Thyroid gland (tissue), 4 donors: ENCODE measurements at regions not wholly inside any gene's neighbourhood (a gene's known extent, or its start where the extent isn't known, plus 50 kb on each side); places are given as distances from the start of the nearest gene placed in this dataset.
"Not testable (repeated sequence)": the region's sequence is repeated elsewhere in the genome, so short reads cannot be mapped to it uniquely, and the experiment has no call there.

ENCODE experiments used
- DNase-seq, 2 donors: peaks; one replicate each; pipeline ENCODE4 v3.0.0-alpha.2; 2019
- H3K27ac ChIP-seq, 3 donors: fragments of 200-600 bp; sonication (generic); 1 replicate in 2 of 3; 2 replicates in 1 of 3; pipeline ENCODE4 v1.5.1; 2016 to 2019; ENCODE audit warnings: mild to moderate bottlenecking in 1 of 3, moderate library complexity in 1 of 3
- H3K27me3 ChIP-seq: fragments of 200-600 bp; sonication (generic); one replicate; pipeline ENCODE4 v1.5.1; 2019
- H3K36me3 ChIP-seq, 2 donors: fragments of 200-600 bp; sonication (generic); one replicate each; pipeline ENCODE4 v1.5.1; 2016 to 2019
- H3K4me1 ChIP-seq, 2 donors: fragments of 200-600 bp; sonication (generic); one replicate each; pipeline ENCODE4 v1.5.1; 2017 to 2019
- H3K4me3 ChIP-seq, 3 donors: fragments of 200-600 bp; sonication (generic); replicated peaks in 1 of 3; 1 replicate in 2 of 3; 2 replicates in 1 of 3; pipeline ENCODE4 v1.5.1; 2016; ENCODE audit warnings: mild to moderate bottlenecking in 1 of 3
- H3K9me3 ChIP-seq: fragments of 200-600 bp; sonication (generic); one replicate; pipeline ENCODE4 v1.5.1; 2017
- POLR2A ChIP-seq, 2 donors: fragments of 450-650 bp; IDR thresholded peaks; one replicate each; pipeline ENCODE4 v1.6.1; 2017; ENCODE audit warnings: antibody characterized with exemption in 2 of 2, mild to moderate bottlenecking in 2 of 2, moderate library complexity in 1 of 2
- WGBS, 2 donors: methylation state at CpG; one replicate each; pipeline ENCODE4 v1.1.5; 2017; 5-methylcytosine and 5-hydroxymethylcytosine counted together
- intact Hi-C: fragments of 100-400 bp; cut with DNase I; formaldehyde crosslinking; loops from one replicate; pipeline ENCODE4 v1.15.1; 2023
- TF ChIP-seq, protein P1 (sequence below), 6 experiments: fragments of 200-600 bp in 3 of 6; fragments of 450-650 bp in 3 of 6; sonication (generic) in 3 of 6; IDR thresholded peaks; one replicate each; pipeline ENCODE4 v1.5.1; 2016 to 2019; ENCODE audit warnings: antibody characterized with exemption in 6 of 6, mild to moderate bottlenecking in 2 of 6, inconsistent platforms in 1 of 6, moderate library complexity in 1 of 6

DNA sequence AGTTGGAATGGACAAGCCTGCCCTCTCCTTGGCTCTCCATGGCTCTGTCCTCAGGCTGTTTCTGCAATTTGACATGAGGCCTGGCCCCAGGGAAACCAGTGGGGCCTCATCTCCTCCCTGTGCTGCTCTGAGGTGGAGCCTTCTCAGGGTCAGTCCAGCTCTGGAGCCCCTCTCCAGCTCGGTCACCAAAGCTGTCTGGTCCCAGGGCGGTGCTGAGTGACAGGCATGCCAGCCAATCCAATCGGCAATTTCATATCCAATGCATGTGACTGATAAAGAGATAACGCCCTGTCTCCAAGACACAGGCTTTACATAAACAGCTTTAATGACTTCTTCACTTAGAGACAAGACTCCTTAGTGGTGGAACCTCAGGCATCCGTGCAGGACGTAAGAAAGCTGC lies 1379.2 kb downstream of the CDH12 start:
- H3K27ac ChIP-seq, H3K4me3 ChIP-seq, H3K36me3 ChIP-seq, intact Hi-C loops, H3K27me3 ChIP-seq, DNase-seq, H3K4me1 ChIP-seq, H3K9me3 ChIP-seq: not testable (repeated sequence)
- WGBS, 2 donors: 80 to 88% methylated on average over 5 to 6 of the region's 6 CpGs

DNA sequence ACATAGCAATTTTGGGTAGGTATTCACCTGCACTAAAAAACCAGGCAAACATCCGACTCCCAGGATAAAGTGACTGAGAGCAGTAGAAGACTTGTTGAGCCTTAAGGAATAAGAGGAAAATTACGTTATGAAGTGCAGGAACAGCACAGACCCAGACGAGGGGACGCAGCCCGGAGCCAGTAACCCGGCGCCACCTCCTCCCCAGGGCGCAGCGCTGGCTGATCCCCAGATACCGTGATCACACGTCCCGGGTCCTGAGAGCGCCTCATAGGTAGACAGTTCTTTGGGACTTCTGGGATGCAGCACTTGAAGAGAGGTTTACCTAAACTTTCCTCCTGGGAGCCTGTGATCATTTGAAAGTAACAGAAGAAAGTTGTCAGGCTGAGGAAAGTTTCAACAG lies 1379.7 kb downstream of the CDH12 start:
- intact Hi-C loops, DNase-seq: not testable (repeated sequence)
- WGBS, 2 donors: 89 to 93% methylated on average over 9 to 13 of the region's 13 CpGs

DNA sequence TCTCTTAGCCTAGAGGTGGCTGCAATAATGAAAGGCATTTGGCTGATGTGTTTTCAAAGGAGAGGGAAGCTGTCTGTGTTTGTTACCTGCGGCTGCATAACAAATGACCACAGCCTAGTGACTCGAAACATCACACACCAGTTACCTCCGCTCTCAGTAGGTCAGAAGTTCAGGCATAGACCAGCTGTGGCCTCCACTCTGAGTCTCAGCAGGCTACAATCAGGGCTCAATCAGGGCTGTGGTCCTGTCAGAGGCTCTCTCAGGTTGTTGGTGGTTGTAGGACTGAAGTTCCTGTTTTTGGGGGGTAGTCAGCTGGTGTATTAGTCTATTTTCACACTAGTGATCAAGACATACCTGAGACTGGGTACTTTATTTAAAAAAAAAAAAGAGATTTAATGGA lies 1381.5 kb downstream of the CDH12 start:
- H3K36me3 ChIP-seq, H3K9me3 ChIP-seq, intact Hi-C loops, H3K4me3 ChIP-seq, DNase-seq, H3K4me1 ChIP-seq, H3K27me3 ChIP-seq, H3K27ac ChIP-seq: not testable (repeated sequence)
- WGBS, 2 donors: 94 to 100% methylated on average over 2 to 3 of the region's 3 CpGs

More for the DNA sequence above, 1379.7 kb downstream of the CDH12 start:
- not testable (repeated sequence) for H3K4me3 ChIP-seq, H3K27ac ChIP-seq, H3K4me1 ChIP-seq, H3K9me3 ChIP-seq, H3K27me3 ChIP-seq, H3K36me3 ChIP-seq

DNA sequence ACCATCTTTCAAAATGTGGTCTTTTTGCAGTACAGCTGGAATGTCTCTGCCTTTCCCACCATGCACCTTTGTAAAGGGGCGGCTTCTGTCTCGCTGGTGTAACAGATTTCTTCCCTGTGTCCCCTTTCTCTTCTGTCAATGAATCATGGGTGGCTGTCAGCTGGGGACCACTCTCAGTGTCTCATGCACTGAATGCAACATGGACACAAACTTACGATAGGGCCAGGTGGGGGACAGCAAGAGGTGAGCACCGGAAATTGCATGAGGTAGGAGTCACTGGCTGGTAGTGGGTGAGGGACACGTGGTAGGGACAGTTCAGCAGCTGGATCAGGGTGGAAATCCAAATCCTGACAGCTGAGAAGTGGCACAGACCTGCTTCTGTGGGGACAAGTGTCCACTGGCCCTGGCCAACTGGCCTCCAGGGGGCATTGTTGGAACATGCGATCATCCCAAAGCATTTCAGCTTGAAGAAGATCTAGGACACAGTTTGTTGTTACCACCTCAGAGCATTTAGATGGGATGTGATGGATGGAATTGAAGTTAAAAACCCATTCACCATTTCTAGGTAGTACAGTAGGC lies 1383.5 kb downstream of the CDH12 start:
- H3K36me3 ChIP-seq, intact Hi-C loops, H3K4me3 ChIP-seq, H3K27ac ChIP-seq, H3K27me3 ChIP-seq, H3K4me1 ChIP-seq, H3K9me3 ChIP-seq: not testable (repeated sequence)
- DNase-seq: peak in 1 of 2 donors; percentile 28
- 77 to 80% methylated on average over 6 of the region's 6 CpGs for WGBS, 2 donors
- TF ChIP-seq, protein P1, sequence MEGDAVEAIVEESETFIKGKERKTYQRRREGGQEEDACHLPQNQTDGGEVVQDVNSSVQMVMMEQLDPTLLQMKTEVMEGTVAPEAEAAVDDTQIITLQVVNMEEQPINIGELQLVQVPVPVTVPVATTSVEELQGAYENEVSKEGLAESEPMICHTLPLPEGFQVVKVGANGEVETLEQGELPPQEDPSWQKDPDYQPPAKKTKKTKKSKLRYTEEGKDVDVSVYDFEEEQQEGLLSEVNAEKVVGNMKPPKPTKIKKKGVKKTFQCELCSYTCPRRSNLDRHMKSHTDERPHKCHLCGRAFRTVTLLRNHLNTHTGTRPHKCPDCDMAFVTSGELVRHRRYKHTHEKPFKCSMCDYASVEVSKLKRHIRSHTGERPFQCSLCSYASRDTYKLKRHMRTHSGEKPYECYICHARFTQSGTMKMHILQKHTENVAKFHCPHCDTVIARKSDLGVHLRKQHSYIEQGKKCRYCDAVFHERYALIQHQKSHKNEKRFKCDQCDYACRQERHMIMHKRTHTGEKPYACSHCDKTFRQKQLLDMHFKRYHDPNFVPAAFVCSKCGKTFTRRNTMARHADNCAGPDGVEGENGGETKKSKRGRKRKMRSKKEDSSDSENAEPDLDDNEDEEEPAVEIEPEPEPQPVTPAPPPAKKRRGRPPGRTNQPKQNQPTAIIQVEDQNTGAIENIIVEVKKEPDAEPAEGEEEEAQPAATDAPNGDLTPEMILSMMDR (IDR thresholded peaks at IDR 0.05): peak in 1 of 6 experiments; percentile 27

DNA sequence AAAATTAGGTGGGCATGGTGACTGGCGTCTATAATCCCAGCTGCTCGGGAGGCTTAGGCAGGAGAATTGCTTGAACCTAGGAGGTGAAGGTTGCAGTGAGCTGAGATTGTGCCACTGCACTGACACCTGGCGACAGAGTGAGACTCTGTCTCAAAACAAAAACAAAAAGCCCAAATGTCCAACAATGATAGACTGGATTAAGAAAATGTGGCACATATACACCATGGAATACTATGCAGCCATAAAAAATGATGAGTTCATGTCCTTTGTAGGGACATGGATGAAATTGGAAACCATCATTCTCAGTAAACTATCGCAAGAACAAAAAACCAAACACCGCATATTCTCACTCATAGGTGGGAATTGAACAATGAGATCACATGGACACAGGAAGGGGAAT lies 1385.6 kb downstream of the CDH12 start:
- H3K4me3 ChIP-seq, intact Hi-C loops, DNase-seq, H3K27me3 ChIP-seq, H3K27ac ChIP-seq, H3K4me1 ChIP-seq, H3K36me3 ChIP-seq, H3K9me3 ChIP-seq: not testable (repeated sequence)
- 94 to 100% methylated on average over 3 to 5 of the region's 5 CpGs for WGBS, 2 donors

DNA sequence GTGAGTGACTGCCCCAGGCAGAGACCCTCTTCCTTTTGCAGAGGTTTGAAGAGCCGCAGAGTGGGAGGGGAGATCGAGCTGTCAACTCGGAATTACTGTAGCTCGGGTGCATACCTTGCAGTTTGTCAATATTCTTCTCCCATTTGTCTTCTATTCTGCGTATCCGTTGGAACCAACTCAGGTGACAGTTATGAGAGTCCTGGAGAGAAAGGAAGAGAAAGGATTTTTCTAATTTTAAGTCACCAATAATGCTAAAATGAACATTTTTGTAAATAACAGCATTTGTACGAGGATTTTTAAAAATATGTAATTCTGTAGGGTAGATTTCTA lies 1393.4 kb downstream of the CDH12 start:
- Histone ChIP-seq H3K27ac (peak overlapping the region in 1 of 3 donors; percentile 77), H3K4me3 (peak overlapping the region; percentile 50 to 89 (median 63))
- H3K27me3 ChIP-seq, H3K36me3 ChIP-seq, H3K4me1 ChIP-seq, intact Hi-C loops, DNase-seq, H3K9me3 ChIP-seq: not testable (repeated sequence)
- no CpG with 5 or more reads among the region's 7 CpGs for WGBS, 2 donors

DNA sequence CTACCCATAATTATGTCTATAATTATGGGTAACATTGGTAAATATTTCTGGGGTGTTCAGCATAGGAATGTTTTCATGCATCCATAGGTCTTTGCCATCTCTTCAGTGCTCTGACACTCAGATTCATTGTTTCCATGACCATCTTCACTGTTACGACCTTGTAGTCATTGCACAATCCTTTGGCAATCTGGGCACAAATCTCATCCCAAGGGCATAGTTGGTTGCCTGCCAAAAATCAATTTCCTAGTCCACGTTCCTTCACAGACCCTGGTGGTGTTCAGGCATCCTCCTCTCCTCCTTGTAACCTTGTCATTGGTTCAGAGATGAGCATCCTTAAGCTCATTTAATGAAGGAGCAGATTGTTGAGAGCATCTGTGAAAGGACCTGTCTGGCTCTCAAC lies 1400.7 kb downstream of the CDH12 start:
- Histone ChIP-seq H3K27ac (no peak overlapping the region), H3K36me3 (no peaks in the 10 kb centered on the region), H3K4me3 (no peak overlapping the region), H3K4me1 (no peaks in the 10 kb centered on the region), H3K27me3 (no peaks in the 10 kb centered on the region), H3K9me3 (no peaks in the 10 kb centered on the region)
- TF ChIP-seq, protein P1 (IDR thresholded peaks at IDR 0.05): no peak
- no peak for TF ChIP-seq POLR2A (IDR thresholded peaks at IDR 0.05)
- 23 to 38% methylated on average over 2 of the region's 2 CpGs for WGBS, 2 donors
- DNase-seq: no peak
- intact Hi-C loops: no loop called here

DNA sequence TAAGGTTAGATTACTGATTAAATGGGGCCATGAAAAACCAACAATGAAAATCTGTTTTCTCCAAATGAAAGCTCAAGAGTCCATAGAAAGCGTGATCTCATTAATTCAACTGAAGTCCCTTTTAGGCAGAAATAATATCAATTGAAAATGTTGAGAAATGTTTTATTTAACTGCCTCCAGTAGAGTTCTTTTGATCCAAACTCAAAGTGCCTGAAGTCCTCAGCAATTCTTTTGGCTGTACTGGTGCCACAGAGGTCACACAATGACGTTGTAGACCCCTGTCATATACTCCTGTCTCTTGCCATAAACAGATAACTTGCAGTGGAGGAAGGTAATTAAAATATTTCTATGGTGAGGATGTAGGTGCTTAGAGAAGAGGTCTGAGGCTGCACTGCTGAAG lies 1420.5 kb downstream of the CDH12 start:
- no peak for TF ChIP-seq POLR2A (IDR thresholded peaks at IDR 0.05)
- TF ChIP-seq, protein P1 (IDR thresholded peaks at IDR 0.05): no peak
- Histone ChIP-seq H3K4me1 (no peaks in the 10 kb centered on the region), H3K27ac (no peak overlapping the region), H3K27me3 (no peaks in the 10 kb centered on the region), H3K9me3 (no peaks in the 10 kb centered on the region), H3K4me3 (no peak overlapping the region), H3K36me3 (no peaks in the 10 kb centered on the region)
- WGBS, 2 donors: 49 to 55% methylated on average over 2 of the region's 2 CpGs
- intact Hi-C loops: no loop called here
- DNase-seq: no peak
